Activated CD8-positive, alpha-beta memory T cell treated with anti-CD3 and anti-CD28 coated beads, Interleukin-2, amount 50 U/mL, for 1 hour (primary cell): ENCODE measurements at regions not wholly inside any gene's neighbourhood (a gene's known extent, or its start where the extent isn't known, plus 50 kb on each side); places are given as distances from the start of the nearest gene placed in this dataset.

Source experiments
- DNase-seq: peaks from one replicate; pipeline ENCODE4 v3.0.0-alpha.2; 2020; ENCODE audit errors: extremely low read depth

DNA sequence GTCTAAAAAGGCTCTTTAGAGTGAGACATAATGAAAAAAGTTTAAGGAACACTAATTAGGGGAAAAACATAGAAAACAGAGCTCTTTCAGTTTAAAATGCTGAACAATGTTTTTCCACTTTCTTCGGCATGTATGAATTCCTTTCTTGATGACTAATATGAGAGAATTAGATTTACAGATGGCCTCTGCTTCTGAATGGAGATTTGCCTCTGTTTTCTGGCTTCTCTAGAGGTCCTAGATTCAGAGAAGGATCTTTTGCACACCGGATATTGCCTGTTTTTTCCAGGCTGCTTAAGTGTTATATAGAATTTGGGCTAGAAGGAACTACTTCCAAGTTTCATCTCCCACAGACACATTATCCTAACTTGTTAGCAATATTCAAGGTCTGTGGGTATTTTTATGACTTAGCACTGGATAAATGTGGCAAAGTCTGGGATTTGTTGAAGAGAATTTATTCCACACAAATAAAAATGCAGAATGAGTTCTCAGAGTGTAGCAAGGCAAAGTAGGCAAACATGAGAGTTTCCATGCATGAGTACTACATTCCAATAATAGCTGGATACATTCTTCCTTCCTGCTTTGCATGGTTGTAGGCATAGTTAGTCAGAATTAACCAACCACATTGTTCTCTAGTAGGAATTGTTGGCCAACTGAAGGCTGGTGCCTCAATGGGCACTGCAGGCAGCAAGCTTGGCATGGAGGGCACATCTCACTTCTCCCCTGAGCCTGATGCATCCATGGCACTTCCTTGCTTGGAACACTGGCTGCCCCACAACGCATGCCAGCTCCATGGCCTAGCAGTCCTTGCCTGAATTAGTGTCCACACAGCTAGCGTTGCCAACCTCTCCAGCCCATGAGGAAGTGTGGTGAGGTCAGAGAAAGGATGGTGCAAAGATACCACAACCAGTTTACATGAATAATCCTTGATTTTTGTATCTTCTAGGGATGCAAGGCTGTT, 224.2 kb downstream of the CLIC5 start:
- no peak for DNase-seq

DNA sequence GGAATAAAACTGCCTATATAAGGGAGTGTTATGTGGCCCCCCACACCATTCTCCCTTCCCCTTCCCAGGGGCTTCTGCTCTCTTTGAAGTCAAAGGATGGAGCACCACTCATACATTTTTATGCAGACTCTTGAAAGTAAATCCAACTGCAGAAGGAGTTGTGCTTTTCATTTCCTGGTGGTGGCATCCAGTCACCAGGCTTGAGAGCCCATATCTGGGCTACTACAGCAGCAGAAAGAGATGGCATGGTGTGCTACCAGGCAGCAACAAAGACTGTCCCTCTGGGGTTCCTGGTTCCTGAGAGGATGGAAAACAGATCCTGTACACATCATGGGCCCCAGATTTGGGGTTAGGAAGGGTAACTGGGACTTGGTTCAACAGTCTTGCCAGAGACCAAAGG, 226.4 kb downstream of the CLIC5 start:
- no peak for DNase-seq

DNA sequence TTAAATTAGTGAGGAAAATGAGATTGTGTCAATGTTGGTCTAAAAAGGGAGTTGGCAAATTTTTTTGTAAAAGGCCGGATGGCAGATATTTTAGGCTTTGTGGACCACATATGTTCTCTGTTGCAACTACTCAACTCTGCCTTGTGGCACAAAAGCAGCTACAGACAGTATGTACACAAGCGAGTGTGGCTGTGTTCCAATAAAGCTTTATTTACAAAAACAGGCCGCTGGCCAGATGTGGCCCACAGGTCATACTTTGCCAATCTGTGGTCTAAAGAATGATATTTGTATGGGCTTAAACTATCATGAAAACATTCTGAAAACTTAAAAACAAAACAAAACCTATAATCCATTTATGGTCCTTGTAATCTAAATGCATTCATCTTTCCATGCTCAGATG, 228.3 kb downstream of the CLIC5 start:
- no peak for DNase-seq

DNA sequence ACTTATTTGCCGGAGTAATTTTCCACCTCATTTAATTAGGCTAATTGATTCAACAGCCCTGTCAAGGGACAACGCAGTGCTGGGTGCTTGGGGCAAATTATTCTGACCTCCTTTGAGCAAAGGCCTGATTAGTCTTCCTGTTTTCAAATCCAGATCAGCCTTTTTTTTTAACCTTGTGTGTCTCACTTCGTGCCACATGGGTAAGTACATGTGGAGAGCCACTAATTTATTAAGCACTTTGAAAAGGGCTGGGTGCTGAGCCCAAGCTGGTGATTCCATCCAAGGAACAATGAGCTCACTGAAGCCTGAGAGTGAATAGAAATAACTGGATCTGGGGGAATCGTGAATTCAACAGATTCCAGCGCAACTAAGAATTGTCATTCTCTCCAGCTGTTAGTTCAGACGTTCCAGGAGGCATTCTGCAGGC, 229.3 kb downstream of the CLIC5 start:
- DNase-seq = no peak

DNA sequence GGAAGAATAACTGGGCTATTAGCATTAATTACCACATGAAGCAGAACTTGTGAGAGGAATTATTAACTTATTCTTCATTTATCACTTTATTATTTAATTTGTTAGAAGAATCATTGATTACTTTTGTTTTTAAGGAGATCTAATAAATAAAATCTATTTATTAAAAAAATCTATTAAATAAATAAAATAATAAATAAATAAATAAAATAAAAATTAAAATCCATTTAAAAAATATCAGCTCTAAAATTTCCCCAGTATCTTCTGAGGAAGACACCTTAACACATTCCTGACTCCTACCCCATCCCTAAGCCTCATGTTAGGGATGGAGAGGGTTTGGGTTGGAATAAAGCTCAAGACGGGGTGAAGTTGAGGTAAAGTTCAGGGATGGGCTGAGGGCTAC, 231.4 kb downstream of the CLIC5 start:
- no peak for DNase-seq

DNA sequence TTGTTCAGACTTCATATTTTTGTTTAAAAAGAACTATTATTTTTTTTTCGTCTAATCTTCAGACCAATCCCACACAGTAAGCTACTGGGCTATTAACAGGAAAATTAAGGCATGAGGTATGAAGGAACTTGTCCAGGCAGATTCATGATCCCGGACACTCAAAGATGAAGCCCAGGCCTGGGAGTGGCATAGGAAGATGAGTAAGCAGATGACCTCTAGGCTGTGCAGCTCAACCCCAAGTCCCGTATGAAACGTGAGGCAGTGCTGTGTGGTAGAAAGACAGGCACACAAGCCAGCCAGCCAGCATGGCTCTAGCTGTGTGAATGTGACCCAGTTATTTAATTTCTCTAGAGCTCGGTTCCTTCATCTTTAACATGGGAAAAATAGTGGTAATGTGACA, 231.9 kb downstream of the CLIC5 start:
- no peak for DNase-seq

DNA sequence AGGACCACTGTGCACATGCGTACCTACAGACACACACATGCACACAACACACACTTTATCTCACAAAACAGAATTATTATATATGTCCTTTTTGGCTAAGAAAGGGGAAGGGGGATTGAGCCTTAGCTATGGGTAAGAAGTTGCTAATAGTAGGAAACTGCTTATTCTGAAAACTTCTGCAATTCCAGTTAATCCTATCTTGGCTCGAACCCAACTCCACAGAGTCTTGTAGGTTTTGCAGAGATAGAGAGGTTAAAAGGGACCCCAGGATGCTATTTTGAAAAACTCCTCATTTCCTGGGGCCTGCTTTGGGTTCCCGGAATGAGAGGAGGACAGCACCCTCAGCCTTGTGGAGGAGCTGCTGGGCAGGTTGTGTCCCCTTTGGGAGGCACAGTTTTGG, 233.8 kb downstream of the CLIC5 start:
- no peak for DNase-seq

DNA sequence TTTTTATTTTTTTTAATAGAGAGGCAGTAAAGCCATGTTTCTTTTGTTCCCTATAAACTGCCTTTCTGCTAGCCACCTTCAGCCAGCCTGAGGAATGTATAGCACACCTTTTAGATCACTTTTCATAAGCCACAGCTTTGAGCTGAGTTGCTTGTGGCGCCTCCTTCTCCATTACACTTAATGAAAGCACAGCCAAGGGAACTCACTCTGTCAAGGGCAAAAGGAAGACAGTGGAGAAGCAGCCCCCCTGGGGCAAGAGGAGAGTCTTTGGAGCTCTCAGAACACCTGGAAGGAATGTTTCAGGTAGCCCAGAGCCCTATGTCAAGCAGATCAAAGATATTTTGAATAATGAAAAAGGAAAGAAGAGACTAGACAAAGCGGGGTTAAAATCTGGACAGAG, 235.1 kb downstream of the CLIC5 start:
- DNase-seq = no peak

DNA sequence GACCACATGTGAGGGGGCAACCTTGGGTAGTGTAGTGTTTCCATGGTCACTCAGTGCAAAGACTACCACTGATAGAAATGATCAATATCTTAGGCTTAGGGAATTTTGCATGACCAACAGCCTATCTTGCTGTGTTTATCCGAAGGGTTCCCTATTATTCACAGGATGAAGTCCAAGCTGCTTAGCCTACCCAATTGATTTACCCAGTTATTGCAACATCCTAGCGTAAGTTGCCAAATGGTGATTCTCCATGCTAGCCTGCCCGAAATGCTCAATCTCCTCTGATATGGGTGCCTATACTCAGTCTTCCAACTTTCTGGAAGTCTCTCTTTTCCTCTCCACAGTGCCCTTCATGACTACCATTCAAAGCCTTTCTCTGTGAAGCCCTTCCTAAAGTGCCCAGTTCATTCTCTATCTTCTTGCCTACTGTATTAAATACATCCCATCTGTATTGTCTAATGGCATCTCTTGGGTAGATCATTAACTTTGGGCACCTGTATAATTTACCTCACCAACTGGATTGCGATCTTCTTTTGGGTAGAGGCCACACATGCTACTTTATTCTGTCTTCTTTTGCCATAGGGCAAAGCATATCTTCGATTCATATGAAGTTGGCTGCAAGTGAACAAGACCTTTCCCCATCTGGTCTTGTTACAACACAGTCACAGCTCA, 240.5 kb downstream of the CLIC5 start:
- DNase-seq = no peak

DNA sequence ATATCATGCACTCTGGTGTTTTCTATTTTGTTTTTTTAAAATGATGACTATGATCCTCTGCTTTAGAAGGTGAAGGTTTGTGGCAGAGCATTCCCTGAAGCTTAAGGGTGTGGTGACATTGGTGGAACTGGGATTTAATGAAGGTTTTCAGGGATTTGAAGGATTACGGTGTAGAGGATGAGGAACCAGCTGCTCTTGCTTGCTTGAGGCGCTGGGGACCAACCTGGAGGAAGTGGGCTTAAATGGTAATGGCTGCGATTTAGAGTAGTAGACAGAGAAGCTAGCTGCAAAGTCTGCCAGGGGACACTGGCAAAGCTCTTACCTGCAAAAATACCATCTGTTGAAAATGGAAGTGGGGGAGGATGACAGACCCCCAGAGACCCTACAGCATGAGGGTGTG, 241.8 kb downstream of the CLIC5 start:
- no peak for DNase-seq

DNA sequence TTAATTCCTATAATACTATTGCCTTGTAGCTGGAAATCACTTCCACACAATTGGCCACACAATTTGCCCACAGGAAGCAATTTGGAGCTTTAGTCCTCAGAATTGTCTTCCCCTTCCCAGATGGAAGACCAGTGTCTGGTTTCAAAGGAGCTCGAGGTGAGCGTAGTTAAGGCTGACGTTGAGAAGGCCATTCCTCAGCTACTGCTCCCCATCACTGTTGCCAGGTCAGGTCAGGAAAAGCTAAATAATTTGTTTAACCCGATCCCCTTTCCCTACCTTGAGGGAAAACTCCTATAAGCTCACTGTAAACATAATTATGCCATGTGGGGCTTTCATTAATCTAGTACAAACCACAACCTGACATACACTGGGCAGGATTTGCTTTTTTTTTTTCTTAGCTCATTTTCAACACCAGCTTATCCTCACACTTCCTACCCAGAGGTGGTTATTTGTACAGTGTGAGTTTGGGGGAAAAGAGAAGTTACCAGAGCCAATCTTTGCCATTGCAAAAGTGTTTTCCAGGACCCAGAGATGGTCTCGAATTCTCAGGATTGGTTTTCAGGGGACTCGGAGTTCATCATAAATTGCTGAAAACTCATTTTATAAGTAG, 242.7 kb downstream of the CLIC5 start:
- DNase-seq = no peak

DNA sequence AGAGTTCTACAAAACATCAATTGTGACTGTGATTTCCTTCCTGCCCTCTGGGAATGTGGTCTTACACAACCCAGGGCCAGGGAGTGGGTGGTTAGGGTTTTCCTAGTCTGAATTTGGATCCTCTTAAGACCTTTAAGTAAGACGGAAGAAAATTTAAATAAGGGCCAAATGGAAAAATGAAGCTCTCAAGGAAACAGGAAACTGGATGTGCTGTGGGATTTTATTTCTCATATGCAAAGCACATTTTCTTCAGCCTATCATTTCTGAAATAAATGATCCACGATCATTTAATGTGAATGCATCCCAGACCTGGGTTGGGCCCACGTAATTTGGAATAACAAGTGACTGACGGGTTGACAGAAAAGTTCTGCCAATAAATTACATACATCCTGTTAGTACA, 243.6 kb downstream of the CLIC5 start:
- no peak for DNase-seq

DNA sequence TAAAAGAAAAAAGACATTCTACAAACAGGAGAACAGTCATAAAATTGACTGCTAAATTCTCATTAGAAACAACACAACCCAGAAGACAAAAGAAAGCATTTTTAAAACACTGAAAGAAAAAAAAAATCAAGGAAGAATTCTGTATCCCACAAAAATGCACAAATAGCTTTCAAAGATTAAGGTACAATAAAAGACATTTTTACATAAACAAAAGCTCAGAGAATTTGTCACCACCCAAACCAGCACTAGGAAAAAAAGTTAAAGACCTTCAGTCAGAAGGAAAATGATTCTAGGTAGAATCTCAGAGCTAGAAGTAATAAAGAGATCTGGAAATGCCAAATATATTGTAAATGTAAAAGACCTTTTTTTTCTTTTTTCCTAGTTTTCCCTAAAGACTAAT, 252.4 kb downstream of the CLIC5 start:
- DNase-seq = no peak

DNA sequence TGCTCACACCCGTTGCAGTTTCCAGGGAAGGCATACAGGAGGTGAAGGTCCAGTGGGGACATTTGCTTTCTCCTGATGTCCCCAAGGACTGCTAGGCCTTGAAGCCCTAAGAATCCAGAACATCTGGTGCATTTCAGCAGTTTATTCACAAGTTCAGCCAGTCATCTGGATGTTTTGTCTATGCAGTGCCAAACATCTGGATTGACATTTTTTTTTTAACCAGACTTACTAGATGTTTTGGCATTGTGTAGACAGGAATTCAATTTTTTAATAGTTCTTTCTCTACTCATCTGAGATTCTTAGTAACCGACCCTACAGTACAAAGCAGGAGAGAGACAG, 256.2 kb downstream of the CLIC5 start:
- no peak for DNase-seq

DNA sequence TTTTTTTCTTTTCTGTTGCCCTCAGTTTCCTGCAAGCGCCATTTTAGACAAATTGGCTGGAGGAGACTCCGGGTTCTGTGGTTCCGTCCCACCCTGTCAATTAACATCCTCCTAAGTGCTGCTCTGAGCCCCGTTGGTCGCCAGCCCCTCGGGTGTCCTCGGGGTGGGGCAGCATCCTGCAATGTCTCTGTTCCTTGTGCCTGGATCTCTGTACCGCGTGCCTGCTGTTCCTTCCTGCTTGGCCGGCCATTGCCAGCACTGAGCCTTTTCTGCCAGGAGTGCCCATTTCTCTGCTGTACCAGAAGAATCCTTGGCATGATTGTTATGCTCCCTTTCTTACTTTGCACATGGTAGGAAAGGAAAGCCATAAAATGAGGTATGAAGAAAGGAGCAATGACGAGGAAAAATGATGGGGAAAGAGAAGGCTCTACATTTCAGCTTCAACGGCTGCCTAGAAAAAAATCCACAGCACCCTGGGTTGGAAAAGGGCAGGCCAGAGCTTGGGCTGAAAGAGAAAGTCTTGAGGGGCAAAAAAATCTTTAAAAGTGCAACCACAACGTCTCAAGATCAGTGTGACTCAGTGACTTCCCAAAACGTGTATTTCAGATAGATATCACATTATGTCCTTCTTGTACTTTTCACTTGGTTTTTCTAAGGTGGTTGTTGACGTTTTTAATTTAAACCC, 256.7 kb downstream of the CLIC5 start:
- DNase-seq = no peak

DNA sequence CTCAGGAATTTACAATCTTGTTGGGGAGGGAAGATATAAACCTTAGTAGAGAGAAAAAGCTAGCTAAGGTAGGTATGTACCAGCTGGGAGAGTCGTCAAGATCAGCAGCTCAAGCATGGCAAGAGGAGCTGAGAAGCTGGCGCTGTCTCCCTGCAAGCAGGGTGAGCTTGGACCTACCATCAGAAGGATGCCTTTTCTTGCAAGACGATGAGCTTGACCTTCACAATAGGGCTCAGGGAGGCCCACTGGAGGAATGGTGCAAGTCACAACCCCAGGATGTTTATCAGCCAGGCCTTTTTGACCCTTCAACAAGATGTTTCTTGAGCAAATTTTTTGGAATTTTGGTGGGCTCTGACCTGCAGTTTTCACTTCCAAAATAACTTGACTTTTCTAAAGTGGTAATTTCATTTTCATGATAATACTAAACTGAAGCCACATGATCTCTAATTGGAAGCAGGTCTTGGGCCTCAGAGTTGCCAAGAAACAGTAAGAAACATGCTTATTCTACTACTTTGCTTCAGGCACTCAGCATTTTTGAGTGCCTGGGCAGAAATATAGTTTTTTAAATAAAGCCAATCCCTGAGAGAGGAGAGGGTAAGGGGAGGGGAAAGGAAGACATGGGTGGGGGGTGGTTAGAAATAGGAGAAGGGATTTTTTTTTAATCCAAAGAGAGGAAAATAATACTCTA, 258.1 kb downstream of the CLIC5 start:
- no peak for DNase-seq

DNA sequence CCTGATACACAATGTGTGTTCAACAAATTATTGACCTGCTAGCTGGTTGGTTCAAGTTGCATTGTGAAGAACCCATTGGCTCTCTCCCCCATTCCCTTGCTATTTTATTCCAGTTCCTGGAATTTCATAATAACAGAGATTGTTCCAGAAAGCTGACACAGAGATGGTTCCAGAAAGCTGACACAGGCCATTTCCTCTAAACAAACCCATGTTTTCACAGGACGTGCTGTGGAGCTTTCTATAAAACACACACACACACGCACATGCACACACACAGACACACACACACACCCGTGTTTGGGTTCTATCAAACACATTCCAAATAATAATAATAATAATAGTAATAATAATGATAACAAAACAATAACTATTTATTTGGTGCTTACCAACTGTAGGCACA, 259.1 kb downstream of the CLIC5 start:
- DNase-seq = no peak

DNA sequence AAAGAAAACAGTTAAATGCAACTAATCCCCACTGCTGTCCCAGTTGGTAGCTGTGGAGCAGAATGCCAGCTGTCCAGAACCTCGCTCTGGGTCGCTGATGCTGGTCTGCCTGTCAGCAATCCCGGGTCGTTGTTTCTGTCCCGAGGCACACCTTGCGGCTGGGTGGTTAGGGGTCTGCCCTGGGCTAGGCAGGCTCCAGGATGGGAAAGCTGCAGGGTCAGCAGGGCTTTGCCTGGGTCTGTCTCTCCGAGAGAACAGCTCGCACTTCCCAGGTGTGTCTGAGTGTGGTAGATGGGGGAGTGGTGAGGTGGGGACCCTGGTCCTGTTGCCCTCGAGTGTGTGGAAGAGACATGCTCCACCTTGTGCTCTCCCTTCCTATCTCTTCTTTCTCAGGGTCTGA, 261.2 kb downstream of the CLIC5 start:
- DNase-seq = no peak

DNA sequence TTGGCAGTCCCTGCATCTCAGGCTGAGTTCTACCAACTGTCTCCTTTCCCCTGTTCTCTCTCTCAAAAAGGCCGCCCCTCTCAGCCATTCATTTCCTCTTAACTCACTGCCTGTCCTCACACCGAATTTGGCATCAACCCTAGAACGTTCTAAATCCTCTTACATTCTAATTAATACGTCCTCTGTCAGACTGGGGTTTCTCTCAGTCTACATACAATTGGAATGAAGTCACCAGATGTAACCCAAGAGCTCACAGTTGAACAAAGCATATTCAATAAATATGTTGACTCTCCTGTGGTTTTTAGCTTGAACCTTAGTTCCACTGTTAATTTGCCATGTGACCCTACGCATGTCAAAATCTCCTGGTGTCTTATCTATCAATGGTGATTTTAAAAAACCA, 269.6 kb downstream of the CLIC5 start:
- no peak for DNase-seq

DNA sequence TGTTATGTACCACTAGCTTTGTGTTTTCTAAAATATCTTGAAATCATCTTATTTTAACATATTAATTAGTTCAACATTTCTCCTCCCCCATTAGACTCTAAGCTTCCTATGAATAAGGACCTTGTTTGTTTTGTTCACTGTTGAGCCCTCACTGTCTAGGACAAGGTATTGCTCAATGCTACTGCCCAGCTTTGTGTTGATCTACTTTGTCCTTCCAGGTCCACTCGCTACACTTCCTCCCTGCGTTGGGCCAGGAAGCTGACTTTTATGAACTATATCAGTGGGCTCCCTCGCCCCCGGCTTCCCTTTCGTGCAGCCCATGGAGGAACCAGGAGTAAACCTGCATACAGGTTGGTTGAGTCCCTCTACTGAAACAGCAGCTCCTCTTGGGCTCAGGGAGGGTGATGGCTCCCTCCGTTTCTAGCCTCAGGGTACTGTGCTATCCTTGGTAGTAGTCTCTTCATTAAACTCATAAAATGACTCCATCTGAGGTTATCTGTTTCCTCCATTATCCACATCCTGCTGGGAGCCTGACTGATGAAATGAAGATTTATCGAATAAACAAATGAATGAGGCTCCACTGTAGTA, 272.5 kb downstream of the CLIC5 start:
- no peak for DNase-seq

DNA sequence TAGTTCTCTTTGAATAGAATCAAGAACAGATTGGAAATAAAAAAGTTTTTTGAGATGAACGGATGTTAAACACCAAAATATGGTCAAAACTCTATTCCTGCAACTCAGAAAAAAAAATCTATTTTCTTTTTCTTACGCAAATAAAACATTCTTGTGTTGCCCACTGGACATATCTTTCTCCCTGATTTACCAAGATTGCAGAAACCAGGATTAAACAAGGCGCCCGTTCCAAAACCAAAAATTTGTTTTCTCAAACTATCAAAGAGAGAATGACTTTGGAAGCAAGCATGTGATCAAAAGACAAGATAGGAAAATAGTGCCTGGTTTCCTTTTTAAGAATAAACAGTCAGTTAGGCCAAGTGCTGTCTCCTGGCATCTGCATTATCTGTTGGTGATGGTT, 273.1 kb downstream of the CLIC5 start:
- DNase-seq = no peak
